CD14-positive monocyte (primary cell): ENCODE measurements at regions not wholly inside any gene's neighbourhood (a gene's known extent, or its start where the extent isn't known, plus 50 kb on each side); places are given as distances from the start of the nearest gene placed in this dataset.

Source experiments
- DNase-seq, 3 donors: peaks; one replicate each; pipeline ENCODE4 v3.0.0-alpha.2; 2011 to 2022
- H2AFZ ChIP-seq: 2 replicates; pipeline ENCODE4 v1.6.0; 2012; ENCODE audit warnings: mild to moderate bottlenecking, low read depth, low read length, inconsistent platforms; ENCODE audit not compliant: insufficient read depth, poor library complexity, severe bottlenecking
- H3K27ac ChIP-seq, 2 donors: 1 replicate in 1 of 2; 2 replicates in 1 of 2; pipeline ENCODE4 v1.5.1; 2012 to 2013; ENCODE audit warnings: low read length in 2 of 2, control low read depth in 1 of 2, inconsistent platforms in 1 of 2, low read depth in 1 of 2, mild to moderate bottlenecking in 1 of 2
- H3K27me3 ChIP-seq, 2 donors: one replicate each; pipeline versions ENCODE4 v1.6.0 to v1.6.1; 2011 to 2013; ENCODE audit warnings: low read length in 2 of 2; ENCODE audit not compliant: control insufficient read depth in 2 of 2, insufficient read depth in 2 of 2
- H3K36me3 ChIP-seq, 2 donors: replicated peaks in 1 of 2; 1 replicate in 1 of 2; 2 replicates in 1 of 2; pipeline versions ENCODE4 v1.5.1 to v1.6.1; 2012 to 2013; ENCODE audit warnings: low read length in 2 of 2, control low read depth in 1 of 2, inconsistent platforms in 1 of 2, mild to moderate bottlenecking in 1 of 2; ENCODE audit not compliant: insufficient read depth in 2 of 2, control insufficient read depth in 1 of 2
- H3K4me1 ChIP-seq, 2 donors: 1 replicate in 1 of 2; 2 replicates in 1 of 2; pipeline versions ENCODE4 v1.5.1 to v1.6.1; 2012 to 2013; ENCODE audit warnings: low read length in 2 of 2, control low read depth in 1 of 2, inconsistent platforms in 1 of 2, mild to moderate bottlenecking in 1 of 2, moderate library complexity in 1 of 2; ENCODE audit not compliant: insufficient read depth in 2 of 2, control insufficient read depth in 1 of 2
- H3K4me2 ChIP-seq: replicated peaks from 2 replicates; pipeline ENCODE3; 2012; ENCODE audit warnings: low read length, moderate library complexity, mild to moderate bottlenecking; ENCODE audit not compliant: poor library complexity, severe bottlenecking; ENCODE audit errors: extremely low read depth
- H3K4me3 ChIP-seq, 3 experiments: fragments of 200-600 bp in 1 of 3; sonication (generic) in 1 of 3; replicated peaks in 1 of 3; 1 replicate in 2 of 3; 2 replicates in 1 of 3; pipeline ENCODE4 v1.5.1; 2011 to 2013; ENCODE audit warnings: low read length in 3 of 3, mild to moderate bottlenecking in 3 of 3, control low read depth in 2 of 3, low read depth in 2 of 3, inconsistent platforms in 1 of 3, moderate library complexity in 1 of 3
- H3K79me2 ChIP-seq: 2 replicates; pipeline ENCODE4 v1.6.0; 2012; ENCODE audit warnings: mild to moderate bottlenecking, control low read depth, inconsistent platforms, low read length, moderate library complexity; ENCODE audit not compliant: insufficient read depth
- H3K9ac ChIP-seq: 2 replicates; pipeline ENCODE4 v1.6.0; 2017; ENCODE audit warnings: low read length, mild to moderate bottlenecking; ENCODE audit not compliant: insufficient read depth, poor library complexity, severe bottlenecking
- H3K9me3 ChIP-seq, 2 donors: replicated peaks in 1 of 2; 1 replicate in 1 of 2; 2 replicates in 1 of 2; pipeline versions ENCODE4 v1.5.1 to v1.6.1; 2012 to 2013; ENCODE audit warnings: low read length in 2 of 2, control low read depth in 1 of 2; ENCODE audit not compliant: control insufficient read depth in 1 of 2, insufficient read depth in 1 of 2
- H4K20me1 ChIP-seq: 2 replicates; pipeline ENCODE4 v1.6.0; 2012; ENCODE audit warnings: mild to moderate bottlenecking, low read length, control low read depth, moderate library complexity; ENCODE audit not compliant: insufficient read depth
- H3K27ac Mint-ChIP-seq, 7 donors: one replicate each; pipeline ENCODE4 v1.8.0; 2020; ENCODE audit warnings: mild to moderate bottlenecking in 7 of 7, mixed read lengths in 7 of 7, moderate library complexity in 6 of 7, inconsistent platforms in 2 of 7
- H3K27me3 Mint-ChIP-seq, 3 donors: one replicate each; pipeline ENCODE4 v1.8.0; 2021 to 2022; ENCODE audit warnings: low read depth in 3 of 3, mild to moderate bottlenecking in 3 of 3, mixed read lengths in 3 of 3, moderate library complexity in 3 of 3, inconsistent platforms in 1 of 3
- H3K36me3 Mint-ChIP-seq, 2 donors: one replicate each; pipeline ENCODE4 v1.8.0; 2020; ENCODE audit warnings: mixed read lengths in 2 of 2, inconsistent platforms in 1 of 2, mild to moderate bottlenecking in 1 of 2
- H3K4me1 Mint-ChIP-seq: one replicate; pipeline ENCODE4 v1.8.0; 2020; ENCODE audit warnings: mild to moderate bottlenecking, mixed read lengths
- H3K4me3 Mint-ChIP-seq, 2 donors: one replicate each; pipeline ENCODE4 v1.8.0; 2020; ENCODE audit warnings: mild to moderate bottlenecking in 2 of 2, mixed read lengths in 2 of 2, moderate library complexity in 1 of 2
- H3K9me3 Mint-ChIP-seq, 7 donors: one replicate each; pipeline ENCODE4 v1.8.0; 2020 to 2022; ENCODE audit warnings: mixed read lengths in 7 of 7, mild to moderate bottlenecking in 6 of 7, moderate library complexity in 6 of 7, inconsistent platforms in 2 of 7
- WGBS: methylation state at CpG from one replicate; pipeline ENCODE4 v1.1.5; 2013; ENCODE audit warnings: missing lambda C conversion rate; ENCODE audit not compliant: insufficient coverage; 5-methylcytosine and 5-hydroxymethylcytosine counted together
- intact Hi-C, 2 donors: fragments of 100-400 bp; cut with micrococcal nuclease; formaldehyde crosslinking; loops; one replicate each; pipeline versions ENCODE4 v1.15.0 to v1.15.1; 2023
- TF ChIP-seq, protein P1 (sequence below): fragments of 200-600 bp; IDR thresholded peaks from one replicate; pipeline ENCODE4 v1.8.0; 2022; ENCODE audit warnings: antibody characterized with exemption, mild to moderate bottlenecking

GRCh38 chr11:92830377-92831155 lies 138.9 kb upstream of the MTNR1B start:
- Histone ChIP-seq H3K4me1 (no peaks in the 10 kb centered on the region), H2AFZ (no peak overlapping the region), H3K27me3 (no peaks in the 10 kb centered on the region), H3K27ac (no peak overlapping the region), H3K79me2 (no peaks in the 10 kb centered on the region), H3K9ac (no peak overlapping the region), H3K36me3 (no peaks in the 10 kb centered on the region), H3K4me2 (no peak overlapping the region), H3K9me3 (no peaks in the 10 kb centered on the region), H3K4me3 (no peak overlapping the region), H4K20me1 (no peaks in the 10 kb centered on the region)
- Mint-ChIP-seq H3K4me1 (no peaks in the 10 kb centered on the region), H3K4me3 (no peak overlapping the region), H3K27me3 (no peaks in the 10 kb centered on the region), H3K9me3 (peaks cover 0 to 4% (median 0%) of the 10 kb centered on the region in 7 donors), H3K27ac (no peak overlapping the region), H3K36me3 (no peaks in the 10 kb centered on the region)
- WGBS, result 61% methylated on average over 4 of the region's 5 CpGs
- intact Hi-C loops, result no loop called here
- TF ChIP-seq, protein P1, sequence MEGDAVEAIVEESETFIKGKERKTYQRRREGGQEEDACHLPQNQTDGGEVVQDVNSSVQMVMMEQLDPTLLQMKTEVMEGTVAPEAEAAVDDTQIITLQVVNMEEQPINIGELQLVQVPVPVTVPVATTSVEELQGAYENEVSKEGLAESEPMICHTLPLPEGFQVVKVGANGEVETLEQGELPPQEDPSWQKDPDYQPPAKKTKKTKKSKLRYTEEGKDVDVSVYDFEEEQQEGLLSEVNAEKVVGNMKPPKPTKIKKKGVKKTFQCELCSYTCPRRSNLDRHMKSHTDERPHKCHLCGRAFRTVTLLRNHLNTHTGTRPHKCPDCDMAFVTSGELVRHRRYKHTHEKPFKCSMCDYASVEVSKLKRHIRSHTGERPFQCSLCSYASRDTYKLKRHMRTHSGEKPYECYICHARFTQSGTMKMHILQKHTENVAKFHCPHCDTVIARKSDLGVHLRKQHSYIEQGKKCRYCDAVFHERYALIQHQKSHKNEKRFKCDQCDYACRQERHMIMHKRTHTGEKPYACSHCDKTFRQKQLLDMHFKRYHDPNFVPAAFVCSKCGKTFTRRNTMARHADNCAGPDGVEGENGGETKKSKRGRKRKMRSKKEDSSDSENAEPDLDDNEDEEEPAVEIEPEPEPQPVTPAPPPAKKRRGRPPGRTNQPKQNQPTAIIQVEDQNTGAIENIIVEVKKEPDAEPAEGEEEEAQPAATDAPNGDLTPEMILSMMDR, result no peak
- no peak for DNase-seq

- Mint-ChIP-seq H3K36me3 (no peaks in the 10 kb centered on the region), H3K27ac (no peak overlapping the region), H3K4me1 (no peaks in the 10 kb centered on the region), H3K9me3 (peaks cover 0 to 4% (median 0%) of the 10 kb centered on the region in 7 donors), H3K4me3 (no peak overlapping the region), H3K27me3 (no peaks in the 10 kb centered on the region)
- Histone ChIP-seq H3K27ac (no peak overlapping the region), H3K36me3 (no peaks in the 10 kb centered on the region), H3K4me3 (no peak overlapping the region), H4K20me1 (no peaks in the 10 kb centered on the region), H3K4me2 (no peak overlapping the region), H3K4me1 (no peaks in the 10 kb centered on the region), H3K9me3 (no peaks in the 10 kb centered on the region), H3K27me3 (no peaks in the 10 kb centered on the region), H2AFZ (no peak overlapping the region), H3K9ac (no peak overlapping the region), H3K79me2 (no peaks in the 10 kb centered on the region)
- TF ChIP-seq, protein P1, result no peak
- WGBS, result no CpG with 5 or more reads among the region's 3 CpGs
- no peak for DNase-seq
- intact Hi-C loops, result no loop called here
Measured at GRCh38 chr11:92834296-92835020, 135.0 kb upstream of the MTNR1B start.
